ENCODE measurements at regions not wholly inside any gene's neighbourhood (a gene's known extent, or its start where the extent isn't known, plus 50 kb on each side); places are given as distances from the start of the nearest gene placed in this dataset.

- DNase-seq: no peak
Measured at GRCh38 chr11:112543390-112543789, 282.7 kb upstream of the PLET1 start.

GRCh38 chr11:112548641-112549040 lies 288.0 kb upstream of the PLET1 start:
- DNase-seq: no peak

GRCh38 chr11:112553205-112553731 lies 292.6 kb upstream of the PLET1 start:
- no peak for DNase-seq

- DNase-seq: no peak
Measured at GRCh38 chr11:112554586-112554985, 293.9 kb upstream of the PLET1 start.

GRCh38 chr11:112555491-112556364 lies 295.1 kb upstream of the PLET1 start:
- DNase-seq: no peak

- no peak for DNase-seq
Measured at GRCh38 chr11:112558691-112559090, 298.0 kb upstream of the PLET1 start.

- no peak for DNase-seq
Measured at GRCh38 chr11:112563808-112564207, 303.1 kb upstream of the PLET1 start.

GRCh38 chr11:112564228-112564955 lies 303.7 kb upstream of the PLET1 start:
- DNase-seq: no peak

- DNase-seq: no peak
Measured at GRCh38 chr11:112565551-112565950, 304.9 kb upstream of the PLET1 start.

GRCh38 chr11:112566124-112566523 lies 305.5 kb upstream of the PLET1 start:
- no peak for DNase-seq

- DNase-seq: no peak
Measured at GRCh38 chr11:112570333-112570732, 309.7 kb upstream of the PLET1 start.

GRCh38 chr11:112579282-112579681 lies 318.6 kb upstream of the PLET1 start:
- DNase-seq: no peak

GRCh38 chr11:112580864-112581263 lies 320.2 kb upstream of the PLET1 start:
- no peak for DNase-seq

GRCh38 chr11:112581747-112582146 lies 321.1 kb upstream of the PLET1 start:
- no peak for DNase-seq

GRCh38 chr11:112582366-112582765 lies 321.7 kb upstream of the PLET1 start:
- DNase-seq: no peak

GRCh38 chr11:112583261-112583893 lies 322.7 kb upstream of the PLET1 start:
- DNase-seq: no peak

- DNase-seq: no peak
Measured at GRCh38 chr11:112584672-112585071, 324.0 kb upstream of the PLET1 start.

- no peak for DNase-seq
Measured at GRCh38 chr11:112587664-112588063, 327.0 kb upstream of the PLET1 start.

GRCh38 chr11:112588252-112588694 lies 327.6 kb upstream of the PLET1 start:
- peak; percentile 79 for DNase-seq

GRCh38 chr11:112589155-112589554 lies 328.5 kb upstream of the PLET1 start:
- no peak for DNase-seq

GRCh38 chr11:112590764-112591163 lies 330.1 kb upstream of the PLET1 start:
- DNase-seq: no peak

GRCh38 chr11:112593440-112593839 lies 332.8 kb upstream of the PLET1 start:
- DNase-seq: no peak

- DNase-seq: no peak
Measured at GRCh38 chr11:112596324-112596723, 335.7 kb upstream of the PLET1 start.

Measured in NCI-H187 treated with DMSO at 0.1 percent for 48 hours (cell line).